IMR-90 (cell line): ENCODE measurements at regions not wholly inside any gene's neighbourhood (a gene's known extent, or its start where the extent isn't known, plus 50 kb on each side); places are given as distances from the start of the nearest gene placed in this dataset.

Experiments used
- ATAC-seq: fragments of 200-7000 bp; cut with Tn5 transposase; 2 replicates; pipeline ENCODE4 v1.9.1; 2020; ENCODE audit warnings: low read depth, mild to moderate bottlenecking, moderate library complexity
- BruUV-seq: library from RNA; stranded (reverse); fragments of 400-500 nt; replicated peaks from 2 replicates; lab custom pipeline; 2021; lab: Mats Ljungman, UMichigan
- CTCF ChIA-PET: fragments of 300-600 bp; formaldehyde crosslinking; extraction: SDS; loops from one replicate; lab custom pipeline; 2021; ENCODE audit warnings: antibody characterized with exemption; lab: Yijun Ruan, JAX
- POLR2A ChIA-PET: fragments of 300-600 bp; sonication (Branson Sonifier 250); formaldehyde crosslinking; loops from one replicate; lab custom pipeline; 2022; ENCODE audit warnings: antibody characterized with exemption; ENCODE audit not compliant: unreplicated experiment; lab: Charles Lee
- DNase-seq: peaks from one replicate; pipeline ENCODE4 v3.0.0; 2013
- H2AFZ ChIP-seq: replicated peaks from 2 replicates; pipeline ENCODE3; 2013; ENCODE audit warnings: low read length, mild to moderate bottlenecking; ENCODE audit not compliant: poor library complexity
- H2AK5ac ChIP-seq: 2 replicates; pipeline ENCODE4 v1.6.1; 2013; ENCODE audit warnings: low read depth, low read length, inconsistent platforms
- H2AK9ac ChIP-seq: replicated peaks from 2 replicates; pipeline ENCODE3; 2013; ENCODE audit warnings: mild to moderate bottlenecking, low read depth, low read length, moderate library complexity; ENCODE audit not compliant: poor library complexity
- H2BK120ac ChIP-seq: 2 replicates; pipeline ENCODE4 v1.6.1; 2013; ENCODE audit warnings: low read depth, low read length, inconsistent platforms
- H2BK15ac ChIP-seq: 3 replicates; pipeline ENCODE4 v1.6.1; 2013; ENCODE audit warnings: low read depth, low read length, inconsistent platforms
- H2BK20ac ChIP-seq: 2 replicates; pipeline ENCODE4 v1.6.1; 2013; ENCODE audit warnings: low read depth, mild to moderate bottlenecking, inconsistent platforms, low read length, moderate library complexity
- H2BK5ac ChIP-seq: 2 replicates; pipeline ENCODE4 v1.6.1; 2013; ENCODE audit warnings: mild to moderate bottlenecking, low read depth, low read length, inconsistent platforms; ENCODE audit not compliant: poor library complexity, severe bottlenecking
- H3K14ac ChIP-seq: replicated peaks from 2 replicates; pipeline ENCODE4 v1.6.1; 2013; ENCODE audit warnings: low read depth, low read length, inconsistent platforms
- H3K18ac ChIP-seq: 2 replicates; pipeline ENCODE4 v1.6.1; 2013; ENCODE audit warnings: low read depth, low read length, control low read depth
- H3K23ac ChIP-seq: 2 replicates; pipeline ENCODE4 v1.6.1; 2013; ENCODE audit warnings: low read depth, low read length, inconsistent platforms
- H3K27ac ChIP-seq: 2 replicates; pipeline ENCODE4 v1.5.1; 2013; ENCODE audit warnings: mild to moderate bottlenecking, control low read depth, low read length; ENCODE audit not compliant: insufficient read depth
- H3K27me3 ChIP-seq: 2 replicates; pipeline ENCODE4 v1.6.1; 2013; ENCODE audit warnings: low read length; ENCODE audit not compliant: control insufficient read depth, insufficient read depth
- H3K36me3 ChIP-seq: 2 replicates; pipeline ENCODE4 v1.6.1; 2013; ENCODE audit warnings: low read length, mixed read lengths; ENCODE audit not compliant: control insufficient read depth, insufficient read depth
- H3K4ac ChIP-seq: 2 replicates; pipeline ENCODE4 v1.6.1; 2013; ENCODE audit warnings: low read depth, low read length, inconsistent platforms
- H3K4me1 ChIP-seq: 2 replicates; pipeline ENCODE4 v1.6.1; 2013; ENCODE audit warnings: low read length, mixed read lengths; ENCODE audit not compliant: control insufficient read depth, insufficient read depth
- H3K4me2 ChIP-seq: 2 replicates; pipeline ENCODE4 v1.6.1; 2013; ENCODE audit warnings: low read depth, mild to moderate bottlenecking, control low read depth, low read length, moderate library complexity
- H3K4me3 ChIP-seq: 2 replicates; pipeline ENCODE4 v1.5.1; 2013; ENCODE audit warnings: low read depth, mild to moderate bottlenecking, control low read depth, low read length, moderate library complexity; ENCODE audit not compliant: insufficient read depth
- H3K56ac ChIP-seq: 2 replicates; pipeline ENCODE4 v1.6.1; 2013; ENCODE audit warnings: low read length, inconsistent platforms; ENCODE audit not compliant: insufficient read depth; ENCODE audit errors: extremely low read depth
- H3K79me1 ChIP-seq, 2 experiments: 2 replicates each; pipeline ENCODE4 v1.6.1; 2013; ENCODE audit warnings: low read length in 2 of 2, inconsistent platforms in 1 of 2, low read depth in 1 of 2
- H3K9ac ChIP-seq: 2 replicates; pipeline ENCODE4 v1.6.1; 2013; ENCODE audit warnings: low read depth, low read length, control low read depth
- H3K9me1 ChIP-seq: 2 replicates; pipeline ENCODE4 v1.6.1; 2013; ENCODE audit warnings: low read length, inconsistent platforms; ENCODE audit not compliant: insufficient read depth
- H3K9me3 ChIP-seq: 2 replicates; pipeline ENCODE4 v1.6.1; 2013; ENCODE audit warnings: low read length; ENCODE audit not compliant: control insufficient read depth, insufficient read depth
- H4K20me1 ChIP-seq: 2 replicates; pipeline ENCODE4 v1.6.1; 2013; ENCODE audit warnings: low read length, inconsistent platforms; ENCODE audit not compliant: insufficient read depth
- H4K5ac ChIP-seq: 2 replicates; pipeline ENCODE4 v1.6.1; 2013; ENCODE audit warnings: mild to moderate bottlenecking, low read depth, low read length, control low read depth
- H4K8ac ChIP-seq, 2 experiments: 2 replicates each; pipeline ENCODE4 v1.6.1; 2013; ENCODE audit warnings: low read depth in 2 of 2, low read length in 2 of 2, control low read depth in 1 of 2, inconsistent platforms in 1 of 2
- H4K91ac ChIP-seq: 2 replicates; pipeline ENCODE4 v1.6.1; 2013; ENCODE audit warnings: low read depth, low read length, inconsistent platforms; ENCODE audit not compliant: insufficient read depth
- BHLHE40 ChIP-seq: fragments of 150-350 bp; IDR thresholded peaks from 2 replicates; pipeline ENCODE4 v1.6.1; 2016; ENCODE audit warnings: mild to moderate bottlenecking, low read depth, low read length
- CEBPB ChIP-seq: IDR thresholded peaks from 2 replicates; pipeline ENCODE4 v1.6.1; 2012; ENCODE audit warnings: low read depth, low read length, improper control_type of control experiment
- CHD1 ChIP-seq: IDR thresholded peaks from 2 replicates; pipeline ENCODE4 v1.6.1; 2012; ENCODE audit warnings: low read depth, low read length, improper control_type of control experiment
- CTCF ChIP-seq: conservative IDR thresholded peaks from 2 replicates; pipeline ENCODE4 v1.5.1; 2012; ENCODE audit warnings: mild to moderate bottlenecking, low read depth, low read length, improper control_type of control experiment
- FOS ChIP-seq: fragments of 150-350 bp; IDR thresholded peaks from 2 replicates; pipeline ENCODE4 v1.6.1; 2016; ENCODE audit warnings: low read depth, low read length
- MAFK ChIP-seq: IDR thresholded peaks from 2 replicates; pipeline ENCODE4 v1.6.1; 2012; ENCODE audit warnings: low read depth, low read length, improper control_type of control experiment
- MAZ ChIP-seq: IDR thresholded peaks from 2 replicates; pipeline ENCODE4 v1.6.1; 2012; ENCODE audit warnings: low read depth, mild to moderate bottlenecking, low read length, improper control_type of control experiment, moderate library complexity, borderline replicate concordance
- MXI1 ChIP-seq: IDR thresholded peaks from 2 replicates; pipeline ENCODE4 v1.6.1; 2012; ENCODE audit warnings: low read depth, mild to moderate bottlenecking, low read length, moderate library complexity, borderline replicate concordance
- NFE2L2 ChIP-seq: fragments of 150-350 bp; IDR thresholded peaks from 2 replicates; pipeline ENCODE4 v1.6.1; 2016; ENCODE audit warnings: low read depth, mild to moderate bottlenecking, low read length
- POLR2A ChIP-seq: IDR thresholded peaks from 2 replicates; pipeline ENCODE4 v1.6.1; 2012; ENCODE audit warnings: mild to moderate bottlenecking, low read depth, low read length
- RAD21 ChIP-seq: IDR thresholded peaks from 2 replicates; pipeline ENCODE4 v1.6.1; 2012; ENCODE audit warnings: low read length, improper control_type of control experiment
- RCOR1 ChIP-seq: IDR thresholded peaks from 2 replicates; pipeline ENCODE4 v1.6.1; 2012; ENCODE audit warnings: mild to moderate bottlenecking, low read length, improper control_type of control experiment; ENCODE audit not compliant: insufficient replicate concordance
- RFX5 ChIP-seq: IDR thresholded peaks from 2 replicates; pipeline ENCODE4 v1.8.0; 2012; ENCODE audit warnings: low read depth, mild to moderate bottlenecking, low read length, moderate library complexity
- SMC3 ChIP-seq: fragments of 150-350 bp; IDR thresholded peaks from 2 replicates; pipeline ENCODE4 v1.6.1; 2016; ENCODE audit warnings: low read depth, mild to moderate bottlenecking, antibody characterized with exemption, low read length, moderate library complexity
- USF2 ChIP-seq: fragments of 150-350 bp; IDR thresholded peaks from 2 replicates; pipeline ENCODE4 v1.6.1; 2017; ENCODE audit warnings: mild to moderate bottlenecking, antibody characterized with exemption, low read length, low read depth
- WGBS, 2 experiments: methylation state at CpG; one replicate each; pipeline versions ENCODE4 v1.1.5 to v1.1.7; 2013; ENCODE audit warnings: missing lambda C conversion rate in 2 of 2; ENCODE audit not compliant: insufficient read length in 1 of 2; ENCODE audit errors: extremely low coverage in 2 of 2; 5-methylcytosine and 5-hydroxymethylcytosine counted together
- dilution Hi-C: fragments of 300-500 bp; cut with HindIII; formaldehyde crosslinking; loops from one replicate; pipeline ENCODE4 v1.14.3; 2018; ENCODE audit warnings: low sequenced_read_pairs; ENCODE audit not compliant: unreplicated experiment
- in situ Hi-C: fragments of 300-500 bp; cut with MboI; formaldehyde crosslinking; loops from 3 replicates; pipeline ENCODE4 v1.14.3; 2019; ENCODE audit warnings: low sequenced_read_pairs, inconsistent platforms, mixed read lengths
- intact Hi-C: fragments of 100-400 bp; cut with micrococcal nuclease; formaldehyde crosslinking; loops from 2 replicates; pipeline ENCODE4 v1.10.0; 2022
- TF ChIP-seq, protein P1 (sequence below): fragments of 150-350 bp; IDR thresholded peaks from 2 replicates; pipeline ENCODE4 v1.6.1; 2016; ENCODE audit warnings: low read depth, mild to moderate bottlenecking, low read length, moderate library complexity, borderline replicate concordance

DNA sequence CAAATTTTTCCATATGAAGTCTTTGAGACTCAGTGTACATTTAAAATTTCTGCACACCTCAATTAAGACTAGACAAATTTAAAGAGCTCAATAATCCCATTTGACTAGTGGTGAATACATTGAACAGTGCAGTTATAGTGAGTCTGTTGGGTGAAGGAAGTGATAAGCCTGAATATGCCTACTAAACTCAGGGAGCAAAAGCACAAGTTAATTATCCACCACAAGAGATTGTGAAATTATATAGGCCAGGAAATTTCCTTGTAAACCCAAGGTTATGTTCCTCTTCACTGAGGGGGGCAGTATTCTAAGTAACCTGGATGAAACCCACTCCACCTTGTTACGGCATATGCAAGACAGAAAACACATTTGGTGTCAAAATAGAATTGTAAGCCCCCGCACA lies 612.9 kb upstream of the DAB2 start:
- H3K23ac ChIP-seq, result no peak overlapping the region
- no peaks in the 10 kb centered on the region for H3K9me3 ChIP-seq
- H4K20me1 ChIP-seq, result no peaks in the 10 kb centered on the region
- H4K8ac ChIP-seq, result no peak overlapping the region
- no peaks in the 10 kb centered on the region for H3K36me3 ChIP-seq
- H3K4me1 ChIP-seq, result no peaks in the 10 kb centered on the region
- no TSS peak for BruUV-seq
- H2BK120ac ChIP-seq, result no peak overlapping the region
- DNase-seq, result no peak
- no peak overlapping the region for H3K56ac ChIP-seq
- intact Hi-C loops (no loop called here), in situ Hi-C loops (no loop called here), dilution Hi-C loops (no loop called here)
- no peak overlapping the region for H2BK5ac ChIP-seq
- no peak overlapping the region for H3K4me2 ChIP-seq
- no peak overlapping the region for H3K9ac ChIP-seq
- no peak overlapping the region for H4K5ac ChIP-seq
- no peak overlapping the region for H2AK9ac ChIP-seq
- no peak overlapping the region for H2AFZ ChIP-seq
- H4K91ac ChIP-seq, result no peak overlapping the region
- H3K27me3 ChIP-seq, result peaks cover 2% of the 10 kb centered on the region
- no peak overlapping the region for H3K4ac ChIP-seq
- no peaks in the 10 kb centered on the region for H3K79me1 ChIP-seq
- no peaks in the 10 kb centered on the region for H3K9me1 ChIP-seq
- ChIA-PET CTCF (no interaction called here), POLR2A (interaction anchor here (0.5 kb wide), 1 partner anchor 535 kb away, joined by 3 read pairs; no protein-coding TSS in a partner anchor)
- TF ChIP-seq, protein P1, sequence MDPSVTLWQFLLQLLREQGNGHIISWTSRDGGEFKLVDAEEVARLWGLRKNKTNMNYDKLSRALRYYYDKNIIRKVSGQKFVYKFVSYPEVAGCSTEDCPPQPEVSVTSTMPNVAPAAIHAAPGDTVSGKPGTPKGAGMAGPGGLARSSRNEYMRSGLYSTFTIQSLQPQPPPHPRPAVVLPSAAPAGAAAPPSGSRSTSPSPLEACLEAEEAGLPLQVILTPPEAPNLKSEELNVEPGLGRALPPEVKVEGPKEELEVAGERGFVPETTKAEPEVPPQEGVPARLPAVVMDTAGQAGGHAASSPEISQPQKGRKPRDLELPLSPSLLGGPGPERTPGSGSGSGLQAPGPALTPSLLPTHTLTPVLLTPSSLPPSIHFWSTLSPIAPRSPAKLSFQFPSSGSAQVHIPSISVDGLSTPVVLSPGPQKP, result no peak
- no peak for TF ChIP-seq CTCF
- TF ChIP-seq CHD1, result no peak
- no peak for TF ChIP-seq MAFK
- TF ChIP-seq MXI1, result no peak
- no peak for TF ChIP-seq RAD21
- TF ChIP-seq FOS, result no peak
- no peak for TF ChIP-seq RCOR1
- TF ChIP-seq USF2, result no peak
- no peak for TF ChIP-seq RFX5
- TF ChIP-seq MAZ, result no peak
- no peak for TF ChIP-seq CEBPB
- TF ChIP-seq SMC3, result no peak
- no peak for TF ChIP-seq POLR2A
- no peak for TF ChIP-seq NFE2L2
- no peak for TF ChIP-seq BHLHE40
- H3K27ac ChIP-seq, result no peak overlapping the region
- no peak overlapping the region for H2AK5ac ChIP-seq
- no peak overlapping the region for H3K14ac ChIP-seq
- H3K4me3 ChIP-seq, result no peak overlapping the region
- no peak for ATAC-seq
- no peak overlapping the region for H2BK20ac ChIP-seq
- H2BK15ac ChIP-seq, result no peak overlapping the region
- no CpG with 5 or more reads among the region's 2 CpGs for WGBS, 2 experiments
- H3K18ac ChIP-seq, result no peak overlapping the region
